ENCODE measurements at regions not wholly inside any gene's neighbourhood (a gene's known extent, or its start where the extent isn't known, plus 50 kb on each side); places are given as distances from the start of the nearest gene placed in this dataset.

DNA sequence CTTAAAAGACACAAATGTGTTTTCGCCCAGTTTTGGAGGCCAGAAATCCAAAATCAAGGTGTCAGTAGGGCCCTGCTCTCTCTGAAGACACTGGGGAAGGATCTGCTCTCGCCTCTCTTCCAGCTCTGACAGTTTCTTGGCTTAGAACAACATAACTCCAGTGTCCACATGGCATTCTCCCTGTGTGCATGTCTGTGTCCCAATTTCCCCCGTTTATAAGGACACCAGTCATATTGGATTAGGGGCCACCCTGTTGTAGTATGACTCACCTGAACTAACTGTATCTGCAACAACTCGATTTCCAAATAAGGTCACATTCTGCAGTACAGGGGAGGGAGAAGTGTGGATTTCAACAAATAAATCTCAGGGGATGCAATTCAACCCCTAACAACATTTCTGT is 263.2 kb downstream of the SS18 start:
- TF ChIP-seq, protein P1, sequence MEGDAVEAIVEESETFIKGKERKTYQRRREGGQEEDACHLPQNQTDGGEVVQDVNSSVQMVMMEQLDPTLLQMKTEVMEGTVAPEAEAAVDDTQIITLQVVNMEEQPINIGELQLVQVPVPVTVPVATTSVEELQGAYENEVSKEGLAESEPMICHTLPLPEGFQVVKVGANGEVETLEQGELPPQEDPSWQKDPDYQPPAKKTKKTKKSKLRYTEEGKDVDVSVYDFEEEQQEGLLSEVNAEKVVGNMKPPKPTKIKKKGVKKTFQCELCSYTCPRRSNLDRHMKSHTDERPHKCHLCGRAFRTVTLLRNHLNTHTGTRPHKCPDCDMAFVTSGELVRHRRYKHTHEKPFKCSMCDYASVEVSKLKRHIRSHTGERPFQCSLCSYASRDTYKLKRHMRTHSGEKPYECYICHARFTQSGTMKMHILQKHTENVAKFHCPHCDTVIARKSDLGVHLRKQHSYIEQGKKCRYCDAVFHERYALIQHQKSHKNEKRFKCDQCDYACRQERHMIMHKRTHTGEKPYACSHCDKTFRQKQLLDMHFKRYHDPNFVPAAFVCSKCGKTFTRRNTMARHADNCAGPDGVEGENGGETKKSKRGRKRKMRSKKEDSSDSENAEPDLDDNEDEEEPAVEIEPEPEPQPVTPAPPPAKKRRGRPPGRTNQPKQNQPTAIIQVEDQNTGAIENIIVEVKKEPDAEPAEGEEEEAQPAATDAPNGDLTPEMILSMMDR (IDR thresholded peaks at IDR 0.05), result no peak
- no peak for TF ChIP-seq EZH2 (IDR thresholded peaks at IDR 0.05; ENCODE audit: borderline replicate concordance, insufficient read depth, low read depth, low read length, poor library complexity, severe bottlenecking)

Measured in B cell (primary cell).